ENCODE measurements at regions not wholly inside any gene's neighbourhood (a gene's known extent, or its start where the extent isn't known, plus 50 kb on each side); places are given as distances from the start of the nearest gene placed in this dataset.

GRCh38 chr2:13128139-13128538 lies 411.4 kb downstream of the TRIB2 start:
- H3K4me3 ChIP-seq (ENCODE audit: low read depth, low read length): no peak overlapping the region
- no peaks in the 10 kb centered on the region for H3K36me3 ChIP-seq (replicated peaks)
- H3K27ac ChIP-seq: no peak overlapping the region
- in situ Hi-C loops (cut with HindIII; ENCODE audit: low pct_ligation_motif_present, low sequenced_read_pairs): no loop called here
- no peak for DNase-seq
- no peaks in the 10 kb centered on the region for H3K27me3 ChIP-seq (replicated peaks)
- TF ChIP-seq CTCF (IDR thresholded peaks at IDR 0.05; ENCODE audit: low read depth, low read length, missing control alignments): no peak

- in situ Hi-C loops (cut with HindIII; ENCODE audit: low pct_ligation_motif_present, low sequenced_read_pairs): no loop called here
- TF ChIP-seq CTCF (IDR thresholded peaks at IDR 0.05; ENCODE audit: low read depth, low read length, missing control alignments): no peak
- Histone ChIP-seq H3K36me3 (replicated peaks) (no peaks in the 10 kb centered on the region), H3K27me3 (replicated peaks) (no peaks in the 10 kb centered on the region), H3K4me3 (ENCODE audit: low read depth, low read length) (no peak overlapping the region), H3K27ac (no peak overlapping the region)
- no peak for DNase-seq
These were observed 418.6 kb downstream of the TRIB2 start for GRCh38 chr2:13135369-13135768.

GRCh38 chr2:13135856-13136255 lies 419.1 kb downstream of the TRIB2 start:
- H3K27me3 ChIP-seq (replicated peaks): no peaks in the 10 kb centered on the region
- no peak overlapping the region for H3K4me3 ChIP-seq (ENCODE audit: low read depth, low read length)
- DNase-seq: no peak
- in situ Hi-C loops (cut with HindIII; ENCODE audit: low pct_ligation_motif_present, low sequenced_read_pairs): no loop called here
- H3K27ac ChIP-seq: no peak overlapping the region
- no peak for TF ChIP-seq CTCF (IDR thresholded peaks at IDR 0.05; ENCODE audit: low read depth, low read length, missing control alignments)
- H3K36me3 ChIP-seq (replicated peaks): no peaks in the 10 kb centered on the region

- Histone ChIP-seq H3K27ac (no peak overlapping the region), H3K4me3 (ENCODE audit: low read depth, low read length) (no peak overlapping the region), H3K27me3 (replicated peaks) (no peaks in the 10 kb centered on the region), H3K36me3 (replicated peaks) (no peaks in the 10 kb centered on the region)
- no peak for DNase-seq
- in situ Hi-C loops (cut with HindIII; ENCODE audit: low pct_ligation_motif_present, low sequenced_read_pairs): no loop called here
- no peak for TF ChIP-seq CTCF (IDR thresholded peaks at IDR 0.05; ENCODE audit: low read depth, low read length, missing control alignments)
These were observed 420.9 kb downstream of the TRIB2 start for GRCh38 chr2:13137679-13138078.

GRCh38 chr2:13141315-13141714 lies 424.6 kb downstream of the TRIB2 start:
- no peaks in the 10 kb centered on the region for H3K27me3 ChIP-seq (replicated peaks)
- TF ChIP-seq CTCF (IDR thresholded peaks at IDR 0.05; ENCODE audit: low read depth, low read length, missing control alignments): no peak
- DNase-seq: no peak
- H3K4me3 ChIP-seq (ENCODE audit: low read depth, low read length): no peak overlapping the region
- H3K27ac ChIP-seq: no peak overlapping the region
- in situ Hi-C loops (cut with HindIII; ENCODE audit: low pct_ligation_motif_present, low sequenced_read_pairs): no loop called here
- H3K36me3 ChIP-seq (replicated peaks): no peaks in the 10 kb centered on the region

GRCh38 chr2:13143451-13143850 lies 426.7 kb downstream of the TRIB2 start:
- TF ChIP-seq CTCF (IDR thresholded peaks at IDR 0.05; ENCODE audit: low read depth, low read length, missing control alignments): no peak
- Histone ChIP-seq H3K4me3 (ENCODE audit: low read depth, low read length) (no peak overlapping the region), H3K27me3 (replicated peaks) (no peaks in the 10 kb centered on the region), H3K27ac (no peak overlapping the region), H3K36me3 (replicated peaks) (no peaks in the 10 kb centered on the region)
- in situ Hi-C loops (cut with HindIII; ENCODE audit: low pct_ligation_motif_present, low sequenced_read_pairs): no loop called here
- no peak for DNase-seq

Data from brain microvascular endothelial cell (primary cell).